ENCODE measurements at regions not wholly inside any gene's neighbourhood (a gene's known extent, or its start where the extent isn't known, plus 50 kb on each side); places are given as distances from the start of the nearest gene placed in this dataset.
A peak's percentile ranks its signal among the peaks of the same experiment; 100 is the strongest.

DNA sequence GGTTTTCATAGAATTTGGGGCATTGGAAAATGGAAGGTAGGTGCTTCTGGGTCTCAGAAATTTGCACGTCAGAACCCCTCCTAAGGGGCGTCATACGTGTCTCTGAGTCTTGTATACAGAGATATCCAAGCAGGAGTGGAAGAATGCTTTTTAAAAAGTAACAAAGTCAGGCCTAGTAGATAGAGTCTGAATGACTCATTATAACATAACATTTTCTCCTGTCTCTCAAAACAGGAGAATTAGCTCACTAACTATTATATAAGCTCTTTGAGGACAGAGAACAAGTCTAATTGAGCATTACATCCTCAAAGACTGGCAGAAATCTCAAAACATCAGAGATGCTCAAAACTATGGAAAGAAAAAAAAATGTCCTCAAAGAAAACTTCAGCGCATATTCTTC, 86.1 kb upstream of the CCL2 start:
- H3K4me3 Mint-ChIP-seq, result no peak overlapping the region
- no peaks in the 10 kb centered on the region for H3K36me3 Mint-ChIP-seq
- ATAC-seq, result no peak
- no peak for DNase-seq (ENCODE audit: low spot score in 2 of 2)
- no peaks in the 10 kb centered on the region for H3K9me3 Mint-ChIP-seq
- H3K27ac Mint-ChIP-seq, result no peak overlapping the region
- no peaks in the 10 kb centered on the region for H3K4me1 Mint-ChIP-seq

DNA sequence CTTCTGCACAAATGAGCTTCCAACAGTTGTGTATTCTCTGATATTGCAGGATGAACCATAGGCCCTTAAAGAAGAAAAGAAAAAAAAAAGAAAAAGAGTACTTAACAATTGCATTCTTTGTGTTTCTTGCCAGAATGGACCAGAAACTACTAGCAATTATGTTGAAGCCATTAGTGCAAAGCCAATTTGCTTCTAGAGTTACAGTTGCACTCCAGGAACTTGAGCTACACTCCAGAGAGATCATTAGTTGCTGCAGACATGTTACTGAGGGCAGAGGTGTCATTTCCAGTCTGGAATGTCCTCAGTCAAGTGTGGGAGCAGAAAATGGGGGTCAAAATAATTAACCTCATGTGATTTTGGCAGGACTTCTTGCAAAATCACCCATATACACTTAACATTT, 85.6 kb upstream of the CCL2 start:
- H3K36me3 Mint-ChIP-seq, result no peaks in the 10 kb centered on the region
- no peak for DNase-seq (ENCODE audit: low spot score in 2 of 2)
- no peaks in the 10 kb centered on the region for H3K9me3 Mint-ChIP-seq
- no peaks in the 10 kb centered on the region for H3K4me1 Mint-ChIP-seq
- H3K4me3 Mint-ChIP-seq, result no peak overlapping the region
- ATAC-seq, result no peak
- H3K27ac Mint-ChIP-seq, result no peak overlapping the region

DNA sequence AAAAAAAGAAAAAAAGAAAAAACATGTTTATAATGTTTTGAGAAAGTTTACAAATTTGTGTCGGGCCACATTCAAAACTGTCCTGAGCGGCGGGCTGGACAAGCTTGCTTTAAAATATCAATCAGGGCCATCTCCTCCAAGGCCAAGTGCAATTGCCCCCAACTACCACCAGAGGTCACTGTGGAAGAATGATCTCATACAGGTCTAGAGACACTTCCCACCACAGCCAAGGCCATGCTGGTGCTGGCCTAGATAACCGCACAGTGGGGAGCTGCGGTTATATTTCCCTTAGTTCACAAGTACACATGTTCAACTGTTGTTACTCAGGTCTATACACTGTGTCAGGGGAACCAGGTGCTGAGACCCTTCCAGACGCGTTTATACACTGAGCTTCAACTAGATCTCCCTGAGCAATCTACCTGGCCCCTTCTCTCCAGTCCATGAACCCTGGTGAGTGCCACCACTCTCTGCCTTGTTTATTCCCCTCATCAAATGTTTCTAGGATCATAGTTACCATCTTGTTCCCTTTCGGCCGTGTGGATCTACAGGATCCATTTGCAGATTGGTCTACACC, 83.8 kb upstream of the CCL2 start:
- Mint-ChIP-seq H3K4me1 (no peaks in the 10 kb centered on the region), H3K4me3 (no peak overlapping the region), H3K9me3 (no peaks in the 10 kb centered on the region), H3K27ac (no peak overlapping the region), H3K36me3 (no peaks in the 10 kb centered on the region)
- ATAC-seq (peak; percentile 78), DNase-seq (ENCODE audit: low spot score in 2 of 2) (peak; percentile 35 to 75)

DNA sequence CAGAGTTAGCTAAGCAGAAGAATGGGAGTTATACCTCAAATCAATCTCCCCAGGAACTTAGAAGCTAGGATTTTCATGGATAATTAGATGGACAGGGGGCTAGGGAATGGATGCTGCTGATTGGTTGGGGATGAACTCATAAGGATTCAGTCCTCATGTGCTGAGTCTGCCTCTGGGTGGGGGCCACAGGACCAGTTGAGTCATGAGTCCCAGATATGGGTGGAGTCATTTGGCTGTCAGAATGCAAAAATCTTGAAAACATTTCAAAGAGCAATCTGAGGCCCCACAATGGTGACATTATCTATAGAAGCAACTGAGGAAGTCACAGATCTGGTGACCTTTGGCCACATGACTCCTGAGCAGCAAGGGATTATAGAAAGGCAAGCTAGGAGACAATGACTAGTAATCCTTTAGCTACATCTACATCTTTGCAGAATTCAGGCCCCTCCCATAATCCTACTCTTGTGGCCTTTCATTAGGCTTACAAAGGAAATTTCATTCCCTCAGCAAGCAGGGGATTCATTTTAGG, 82.6 kb upstream of the CCL2 start:
- no peaks in the 10 kb centered on the region for H3K9me3 Mint-ChIP-seq
- no peaks in the 10 kb centered on the region for H3K36me3 Mint-ChIP-seq
- H3K27ac Mint-ChIP-seq, result no peak overlapping the region
- no peak overlapping the region for H3K4me3 Mint-ChIP-seq
- no peak for ATAC-seq
- no peak for DNase-seq (ENCODE audit: low spot score in 2 of 2)
- H3K4me1 Mint-ChIP-seq, result no peaks in the 10 kb centered on the region

DNA sequence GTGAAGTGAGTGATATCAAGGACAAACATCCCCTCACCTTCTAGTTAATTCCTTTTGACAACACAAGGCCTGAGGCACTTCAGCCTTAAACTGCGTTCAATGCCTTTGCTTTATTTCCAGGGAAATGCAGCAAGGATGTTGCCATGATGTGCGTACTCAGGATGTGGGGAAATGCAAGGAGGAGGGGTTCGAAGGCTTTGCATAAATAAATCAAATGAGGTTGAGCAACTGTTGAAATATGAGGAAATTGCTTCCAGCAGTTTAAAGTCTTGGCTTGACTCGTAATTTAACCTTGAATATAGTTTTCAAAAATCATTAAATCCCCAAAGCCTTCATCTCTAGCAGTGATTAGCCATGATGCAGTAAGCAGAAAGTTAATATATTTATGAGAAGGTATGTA, 81.8 kb upstream of the CCL2 start:
- H3K9me3 Mint-ChIP-seq, result no peaks in the 10 kb centered on the region
- ATAC-seq, result no peak

DNA sequence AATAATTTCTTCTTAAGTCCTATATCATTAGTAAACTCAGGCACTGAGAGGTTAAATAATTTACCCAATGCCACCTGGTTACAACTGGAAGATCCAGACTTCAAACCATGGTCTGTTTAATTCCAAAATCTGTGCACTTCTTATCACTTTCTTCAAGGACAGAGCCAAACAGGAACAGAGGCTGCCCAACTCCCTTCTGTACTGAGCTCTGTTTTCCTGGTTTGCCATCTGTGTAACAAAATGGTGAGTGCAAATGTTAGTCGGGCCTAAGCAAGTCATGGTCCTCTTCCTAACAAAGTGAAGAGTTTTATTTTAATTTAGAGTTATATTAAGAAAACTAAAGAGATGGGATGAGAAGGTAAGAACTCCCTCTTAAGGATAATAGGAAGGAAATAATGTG, 80.6 kb upstream of the CCL2 start:
- Mint-ChIP-seq H3K4me3 (no peak overlapping the region), H3K9me3 (no peaks in the 10 kb centered on the region), H3K27ac (no peak overlapping the region), H3K36me3 (no peaks in the 10 kb centered on the region), H3K4me1 (no peaks in the 10 kb centered on the region)
- DNase-seq (ENCODE audit: low spot score in 2 of 2) (no peak), ATAC-seq (no peak)

More for the DNA sequence above, 81.8 kb upstream of the CCL2 start:
- Mint-ChIP-seq H3K4me3 (no peak overlapping the region), H3K4me1 (no peaks in the 10 kb centered on the region), H3K36me3 (no peaks in the 10 kb centered on the region), H3K27ac (no peak overlapping the region)
- no peak for DNase-seq (ENCODE audit: low spot score in 2 of 2)

DNA sequence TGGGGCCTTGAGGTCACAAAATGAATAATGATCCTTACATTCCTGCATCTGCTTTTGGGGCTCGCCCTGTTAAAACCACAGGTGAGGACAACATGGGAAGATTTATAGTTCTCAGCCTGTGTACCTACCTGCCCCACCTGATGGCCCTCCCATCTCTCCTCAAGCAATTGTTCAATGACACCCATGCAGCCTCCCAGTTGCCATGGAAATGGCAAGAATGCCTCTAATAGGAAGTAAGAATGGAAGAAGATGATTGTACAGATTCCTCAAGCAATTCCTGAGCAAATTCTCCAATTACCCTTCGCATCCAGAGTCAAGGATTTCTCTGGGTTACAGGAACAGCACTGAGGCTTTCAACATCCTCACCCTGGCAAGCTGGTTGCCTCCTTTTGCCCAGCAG, 78.6 kb upstream of the CCL2 start:
- Mint-ChIP-seq H3K4me1 (no peaks in the 10 kb centered on the region), H3K27ac (no peak overlapping the region), H3K9me3 (no peaks in the 10 kb centered on the region), H3K4me3 (no peak overlapping the region), H3K36me3 (no peaks in the 10 kb centered on the region)
- ATAC-seq (no peak), DNase-seq (ENCODE audit: low spot score in 2 of 2) (no peak)

DNA sequence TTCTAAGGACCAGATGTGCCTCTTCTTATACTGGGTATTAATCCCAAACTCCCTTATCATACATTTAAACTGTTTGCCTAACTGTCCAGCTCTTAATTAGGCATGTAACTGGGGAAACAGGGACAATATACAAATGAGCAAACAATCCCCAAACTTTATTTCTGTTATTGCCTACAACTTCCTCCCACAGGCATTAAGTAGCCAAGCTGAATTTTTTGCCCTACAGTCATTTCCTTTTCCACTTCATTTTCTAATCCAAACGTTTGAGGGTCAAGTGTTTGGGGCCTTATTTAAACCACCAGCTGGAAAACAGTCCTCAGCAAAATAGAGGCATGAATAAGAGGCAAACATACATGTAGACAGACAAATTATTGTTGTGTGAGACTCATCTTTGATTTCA, 77.4 kb upstream of the CCL2 start:
- Mint-ChIP-seq H3K36me3 (no peaks in the 10 kb centered on the region), H3K4me1 (no peaks in the 10 kb centered on the region), H3K4me3 (no peak overlapping the region), H3K9me3 (no peaks in the 10 kb centered on the region), H3K27ac (no peak overlapping the region)
- DNase-seq (ENCODE audit: low spot score in 2 of 2) (no peak), ATAC-seq (no peak)

DNA sequence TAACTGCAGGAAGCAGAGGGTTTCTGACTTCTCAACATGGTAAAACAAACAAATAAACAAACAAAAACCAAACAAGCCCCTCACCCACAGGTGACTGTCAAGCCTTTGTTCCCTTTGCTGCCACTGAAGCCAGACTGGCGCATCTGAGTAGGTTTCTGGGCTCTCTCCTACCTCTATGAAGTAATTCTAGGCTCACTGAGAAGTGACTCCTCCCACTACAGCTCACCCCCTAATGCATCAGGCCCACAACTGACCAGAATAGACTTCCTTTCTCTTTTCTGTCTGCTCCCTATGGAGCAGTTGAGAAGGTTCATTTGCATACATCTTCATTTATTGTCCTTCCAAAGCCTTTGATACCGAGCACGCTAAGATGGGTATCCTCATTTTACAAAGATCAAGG, 77.0 kb upstream of the CCL2 start:
- Mint-ChIP-seq H3K27ac (no peak overlapping the region), H3K36me3 (no peaks in the 10 kb centered on the region), H3K9me3 (no peaks in the 10 kb centered on the region), H3K4me3 (no peak overlapping the region), H3K4me1 (no peaks in the 10 kb centered on the region)
- no peak for DNase-seq (ENCODE audit: low spot score in 2 of 2)
- no peak for ATAC-seq

DNA sequence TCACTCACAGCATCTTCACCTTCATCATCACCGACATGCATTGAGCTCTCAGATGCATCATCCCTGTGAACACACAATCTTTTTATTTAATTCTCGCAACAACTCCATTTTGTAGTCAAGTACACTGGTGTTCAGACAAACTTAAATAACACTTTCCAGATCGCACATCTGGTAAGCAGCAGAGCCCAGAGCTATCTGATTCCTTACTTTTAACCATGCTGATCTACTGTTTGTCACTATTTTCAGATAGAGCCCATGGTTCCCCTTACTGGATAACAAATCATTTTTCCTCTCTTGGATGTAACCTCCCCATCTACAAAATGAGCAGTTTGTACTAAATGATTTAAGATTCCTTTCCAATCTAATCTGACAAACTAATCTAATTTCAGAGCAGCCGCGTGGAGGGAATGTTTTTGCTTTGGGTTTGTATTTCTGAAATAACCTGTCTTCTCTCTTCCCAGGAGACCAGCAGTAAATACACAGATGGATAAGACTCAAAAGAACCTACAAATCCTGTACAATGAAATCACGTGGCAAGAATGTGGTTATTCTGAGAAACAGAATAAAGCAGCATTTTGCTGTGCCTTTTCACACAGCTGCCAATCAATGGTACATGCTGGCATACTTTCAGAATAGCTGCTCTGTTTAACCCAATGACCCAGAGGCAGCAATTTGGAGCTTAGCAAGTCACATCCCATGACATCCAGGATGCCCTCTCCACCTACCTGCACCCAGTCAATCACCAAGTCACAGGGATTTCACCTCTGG, 72.9 kb upstream of the CCL2 start:
- no peaks in the 10 kb centered on the region for H3K4me1 Mint-ChIP-seq

DNA sequence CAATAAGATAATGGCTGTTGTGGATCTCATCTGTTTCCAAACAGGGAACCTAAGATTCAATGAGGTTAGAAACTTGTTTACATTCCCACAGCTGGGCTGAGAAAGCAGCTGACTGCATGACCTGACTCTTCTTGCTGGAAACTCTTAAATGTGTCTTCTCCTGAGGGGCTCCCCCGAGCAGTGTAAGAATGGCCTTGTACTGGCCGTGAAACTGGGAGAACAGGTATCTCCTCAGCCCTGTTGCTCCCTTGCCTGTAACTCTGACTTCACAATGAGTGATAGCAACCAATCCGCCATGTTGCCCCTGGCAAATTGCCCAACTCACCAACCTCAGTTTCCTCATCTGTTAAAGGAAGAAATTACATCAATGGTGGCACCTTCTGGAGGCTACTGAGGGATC, 59.1 kb upstream of the CCL2 start:
- Mint-ChIP-seq H3K4me1 (peaks cover 11% of the 10 kb centered on the region), H3K4me3 (no peak overlapping the region), H3K36me3 (no peaks in the 10 kb centered on the region), H3K9me3 (no peaks in the 10 kb centered on the region), H3K27ac (no peak overlapping the region)
- DNase-seq (ENCODE audit: low spot score in 2 of 2), result no peak
- no peak for ATAC-seq

More for the DNA sequence above, 72.9 kb upstream of the CCL2 start:
- H3K9me3 Mint-ChIP-seq, result no peaks in the 10 kb centered on the region
- no peak overlapping the region for H3K4me3 Mint-ChIP-seq
- H3K36me3 Mint-ChIP-seq, result no peaks in the 10 kb centered on the region
- no peak overlapping the region for H3K27ac Mint-ChIP-seq
- no peak for DNase-seq (ENCODE audit: low spot score in 2 of 2)
- ATAC-seq, result no peak

DNA sequence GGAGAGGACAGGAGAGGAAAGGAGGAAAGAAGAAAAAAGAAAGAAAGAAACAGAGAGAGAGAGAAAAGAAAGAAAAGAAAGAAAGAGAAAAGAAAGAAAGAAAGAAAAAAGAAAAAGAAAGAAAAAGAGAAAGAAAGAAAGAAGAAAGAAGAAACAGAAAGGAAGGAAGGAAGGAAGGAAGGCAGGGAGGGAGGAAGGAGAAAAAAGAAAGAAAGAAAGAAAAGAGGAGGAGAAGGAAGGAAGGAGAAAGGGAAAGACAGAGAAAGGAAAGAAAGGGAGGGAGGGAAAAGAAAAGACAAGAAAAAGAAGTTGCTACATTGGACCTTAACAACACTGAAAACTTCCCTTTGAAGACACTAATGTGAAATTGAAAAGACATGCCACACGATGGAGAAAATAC, 56.6 kb upstream of the CCL2 start:
- H3K9me3 Mint-ChIP-seq, result no peaks in the 10 kb centered on the region

DNA sequence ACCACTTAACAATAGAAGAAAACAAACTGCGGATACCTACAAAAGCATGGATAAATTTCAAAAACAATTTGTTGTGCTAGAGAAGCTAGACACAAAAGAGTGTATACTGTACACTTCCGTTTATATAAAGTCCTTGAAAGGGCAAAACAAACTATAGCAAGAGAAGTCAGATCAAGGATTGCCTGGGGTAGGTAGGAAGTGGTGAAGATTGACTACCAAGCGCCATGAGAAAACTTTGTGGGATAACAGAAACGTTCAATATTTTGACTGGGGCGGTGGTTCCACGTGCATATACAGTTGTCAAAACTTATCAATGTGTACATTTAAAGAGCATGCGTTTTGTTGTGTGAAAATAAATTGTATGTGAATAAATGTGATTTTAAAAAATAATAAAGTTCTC, 55.6 kb upstream of the CCL2 start:
- Mint-ChIP-seq H3K36me3 (no peaks in the 10 kb centered on the region), H3K4me1 (peaks cover 24% of the 10 kb centered on the region), H3K9me3 (no peaks in the 10 kb centered on the region), H3K4me3 (no peak overlapping the region), H3K27ac (no peak overlapping the region)
- DNase-seq (ENCODE audit: low spot score in 2 of 2) (no peak), ATAC-seq (no peak)

More for the DNA sequence above, 56.6 kb upstream of the CCL2 start:
- Mint-ChIP-seq H3K27ac (no peak overlapping the region), H3K36me3 (no peaks in the 10 kb centered on the region), H3K4me3 (no peak overlapping the region), H3K4me1 (peaks cover 24% of the 10 kb centered on the region)
- ATAC-seq, result no peak
- DNase-seq (ENCODE audit: low spot score in 2 of 2), result no peak

DNA sequence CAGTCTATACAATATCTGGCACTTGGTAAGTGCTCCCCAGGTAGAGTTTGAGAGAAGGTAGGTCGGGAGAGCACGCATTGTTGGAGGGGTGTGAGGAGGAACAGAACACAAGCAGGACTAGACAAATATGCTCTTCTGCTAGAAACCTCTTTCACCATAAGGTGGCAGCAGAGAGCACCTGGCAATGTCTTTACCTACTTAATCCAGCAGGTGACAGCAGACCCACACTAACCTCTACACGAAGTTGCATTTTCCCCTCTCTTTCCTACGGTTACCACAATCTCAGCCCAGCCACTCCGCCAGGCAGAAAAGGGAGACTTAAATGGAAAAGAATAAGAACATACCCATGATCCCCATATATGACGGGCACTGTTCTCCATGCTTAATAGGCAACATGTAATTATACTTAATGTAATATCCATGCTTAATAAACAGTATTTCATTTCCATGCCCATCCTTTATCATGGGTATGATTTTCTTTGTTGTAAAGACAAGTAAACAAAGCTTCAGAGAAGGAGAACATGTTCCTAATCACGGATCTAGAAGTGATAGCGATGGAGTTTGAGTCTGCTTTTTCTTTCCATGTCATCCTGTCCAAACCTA, 55.1 kb upstream of the CCL2 start:
- Mint-ChIP-seq H3K4me1 (peaks cover 24% of the 10 kb centered on the region), H3K9me3 (no peaks in the 10 kb centered on the region)

DNA sequence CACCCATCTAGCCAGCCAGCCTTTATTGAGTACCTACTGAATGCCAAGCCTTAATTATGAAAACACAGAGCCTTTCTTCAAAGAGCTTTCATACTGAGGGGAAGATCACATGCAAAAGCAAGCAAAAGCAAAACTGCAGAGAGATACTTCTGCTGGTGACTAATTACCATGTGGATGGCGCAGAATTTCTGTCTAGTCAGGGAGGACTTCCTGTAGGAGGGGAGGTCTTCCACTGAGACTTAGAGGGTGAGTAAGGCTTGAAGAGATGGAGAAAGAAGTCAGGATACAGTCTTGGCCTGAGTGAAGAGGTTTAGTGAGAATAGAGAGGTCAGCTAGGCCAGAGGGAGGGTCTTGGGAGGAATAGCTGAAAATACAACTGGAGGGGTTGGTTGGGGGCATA, 53.9 kb upstream of the CCL2 start:
- DNase-seq (ENCODE audit: low spot score in 2 of 2) (no peak), ATAC-seq (peak; percentile 36)
- Mint-ChIP-seq H3K36me3 (no peaks in the 10 kb centered on the region), H3K27ac (no peak overlapping the region), H3K4me3 (no peak overlapping the region), H3K4me1 (peaks cover 24% of the 10 kb centered on the region), H3K9me3 (no peaks in the 10 kb centered on the region)

More for the DNA sequence above, 55.1 kb upstream of the CCL2 start:
- ATAC-seq (peak; percentile 65), DNase-seq (ENCODE audit: low spot score in 2 of 2) (peak; percentile 58 to 85)
- Mint-ChIP-seq H3K36me3 (no peaks in the 10 kb centered on the region), H3K4me3 (no peak overlapping the region), H3K27ac (no peak overlapping the region)

DNA sequence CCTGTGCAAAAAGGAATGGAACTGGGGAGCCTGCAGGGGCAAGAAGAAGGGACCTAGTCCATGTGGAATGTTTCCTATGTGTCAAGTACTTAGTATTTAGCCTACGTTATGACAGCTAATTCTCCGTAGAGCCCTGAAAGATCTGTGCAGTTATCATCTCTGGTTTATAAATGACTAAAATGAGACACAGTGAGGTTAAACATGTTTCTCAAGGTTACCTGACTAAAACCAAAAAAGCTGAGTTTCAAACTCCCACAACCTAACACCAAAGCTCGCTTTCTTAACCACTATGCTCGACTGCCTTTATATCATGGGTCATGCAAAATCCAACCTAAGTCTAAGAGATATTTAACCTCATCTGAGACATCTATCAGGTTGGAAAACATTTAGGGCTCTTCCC, 53.3 kb upstream of the CCL2 start:
- peak; percentile 89 for ATAC-seq
- no peak for DNase-seq (ENCODE audit: low spot score in 2 of 2)
- Mint-ChIP-seq H3K4me3 (no peak overlapping the region), H3K36me3 (no peaks in the 10 kb centered on the region), H3K4me1 (peaks cover 24% of the 10 kb centered on the region), H3K9me3 (no peaks in the 10 kb centered on the region), H3K27ac (no peak overlapping the region)
